Panc1 (cell line): ENCODE measurements at regions not wholly inside any gene's neighbourhood (a gene's known extent, or its start where the extent isn't known, plus 50 kb on each side); places are given as distances from the start of the nearest gene placed in this dataset.

Source experiments
- ATAC-seq: fragments of 200-7000 bp; cut with Tn5 transposase; 2 replicates; pipeline ENCODE4 v1.9.1; 2020; ENCODE audit warnings: mild to moderate bottlenecking, moderate library complexity
- BruUV-seq: library from RNA; stranded (reverse); fragments of 400-500 nt; replicated peaks from 2 replicates; lab custom pipeline; 2021; lab: Mats Ljungman, UMichigan
- CTCF ChIA-PET: fragments of 300-600 bp; sonication (Branson Sonifier 250); formaldehyde crosslinking; loops from one replicate; lab custom pipeline; 2022; ENCODE audit warnings: antibody characterized with exemption; lab: Charles Lee
- POLR2A ChIA-PET: fragments of 300-600 bp; sonication (Branson Sonifier 250); formaldehyde crosslinking; loops from one replicate; lab custom pipeline; 2022; ENCODE audit warnings: antibody characterized with exemption; lab: Charles Lee
- DNase-seq: peaks from one replicate; pipeline ENCODE4 v3.0.0-alpha.2; 2010; ENCODE audit warnings: low read depth, low spot score
- H3K27ac ChIP-seq: 2 replicates; pipeline ENCODE4 v1.5.1; 2011; ENCODE audit warnings: mild to moderate bottlenecking, low read length, inconsistent platforms
- H3K27me3 ChIP-seq: fragments of 200-500 bp; sonication (Bioruptor generic); 2 replicates; pipeline ENCODE4 v1.6.0; 2014; ENCODE audit warnings: low read length, inconsistent platforms; ENCODE audit not compliant: control insufficient read depth, insufficient read depth
- H3K36me3 ChIP-seq: fragments of 200-500 bp; sonication (Bioruptor generic); 2 replicates; pipeline ENCODE4 v1.5.1; 2014; ENCODE audit warnings: inconsistent platforms, mild to moderate bottlenecking, low read length, moderate library complexity; ENCODE audit not compliant: control insufficient read depth, insufficient read depth
- H3K4me1 ChIP-seq: 2 replicates; pipeline ENCODE4 v1.5.1; 2011; ENCODE audit warnings: inconsistent platforms, mild to moderate bottlenecking, low read length, moderate library complexity; ENCODE audit not compliant: control insufficient read depth, insufficient read depth
- H3K4me3 ChIP-seq, 2 experiments: 2 replicates each; pipeline ENCODE4 v1.5.1; 2011 to 2012; ENCODE audit warnings: low read depth in 2 of 2, low read length in 2 of 2, mild to moderate bottlenecking in 2 of 2, inconsistent platforms in 1 of 2, moderate library complexity in 1 of 2
- H3K9me3 ChIP-seq: fragments of 200-500 bp; sonication (Bioruptor generic); 2 replicates; pipeline ENCODE4 v1.5.1; 2014; ENCODE audit warnings: low read depth, mild to moderate bottlenecking, inconsistent platforms, low read length, moderate library complexity; ENCODE audit not compliant: control insufficient read depth, insufficient read depth
- POLR2AphosphoS5 ChIP-seq: IDR thresholded peaks from 2 replicates; pipeline ENCODE4 v1.6.1; 2012; ENCODE audit warnings: mild to moderate bottlenecking, low read depth, low read length, moderate library complexity
- SIN3A ChIP-seq: IDR thresholded peaks from 2 replicates; pipeline ENCODE4 v1.6.1; 2012; ENCODE audit warnings: low read depth, mild to moderate bottlenecking, low read length, moderate library complexity, borderline replicate concordance; ENCODE audit not compliant: insufficient read depth
- TCF7L2 ChIP-seq: IDR thresholded peaks from 2 replicates; pipeline ENCODE4 v1.6.1; 2011; ENCODE audit warnings: mild to moderate bottlenecking, low read depth, low read length, inconsistent platforms
- in situ Hi-C: cut with HindIII; loops from 2 replicates; pipeline ENCODE4 v1.10.0; 2016; ENCODE audit warnings: low sequenced_read_pairs, low pct_unique_long_range_greater_than_20kb
- intact Hi-C: fragments of 100-400 bp; cut with micrococcal nuclease; formaldehyde crosslinking; loops from one replicate; pipeline ENCODE4 v1.10.0; 2022; ENCODE audit not compliant: unreplicated experiment
- TF ChIP-seq, protein P1 (sequence below), 2 experiments: IDR thresholded peaks; 2 replicates each; pipeline ENCODE4 v1.6.1; 2011 to 2012; ENCODE audit warnings: low read depth in 2 of 2, control low read depth in 1 of 2, low read length in 1 of 2, mild to moderate bottlenecking in 1 of 2, moderate library complexity in 1 of 2; ENCODE audit not compliant: insufficient read depth in 1 of 2
- TF ChIP-seq, protein P2 (sequence below): fragments of 450-650 bp; IDR thresholded peaks from 2 replicates; pipeline ENCODE4 v1.5.1; 2017; ENCODE audit warnings: mild to moderate bottlenecking

DNA sequence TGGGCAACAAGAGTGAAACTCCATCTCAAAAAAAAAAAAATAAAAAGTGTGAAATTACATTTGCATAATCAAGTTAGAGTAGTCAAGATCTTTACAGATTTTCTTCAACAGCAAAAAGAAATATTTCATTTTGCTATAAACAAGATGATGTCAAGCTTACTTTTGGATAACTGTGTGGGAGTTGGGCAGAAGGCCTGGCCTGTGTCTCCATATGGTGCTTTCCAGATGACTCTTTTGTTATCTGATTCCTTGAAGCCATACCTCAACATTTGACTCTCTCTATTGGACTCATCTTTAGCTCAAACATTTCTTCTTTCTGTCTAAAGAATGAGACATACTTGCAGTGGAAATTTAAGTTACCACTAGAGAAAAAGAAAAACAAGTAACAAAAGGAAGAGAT is 246.8 kb downstream of the MSX2 start:
- Histone ChIP-seq H3K4me3 (no peak overlapping the region), H3K4me1 (no peaks in the 10 kb centered on the region), H3K27me3 (peaks cover 2% of the 10 kb centered on the region), H3K27ac (no peak overlapping the region), H3K36me3 (no peaks in the 10 kb centered on the region), H3K9me3 (no peaks in the 10 kb centered on the region)
- BruUV-seq = no TSS peak
- CTCF ChIA-PET = no interaction called here
- TF ChIP-seq, protein P1, sequence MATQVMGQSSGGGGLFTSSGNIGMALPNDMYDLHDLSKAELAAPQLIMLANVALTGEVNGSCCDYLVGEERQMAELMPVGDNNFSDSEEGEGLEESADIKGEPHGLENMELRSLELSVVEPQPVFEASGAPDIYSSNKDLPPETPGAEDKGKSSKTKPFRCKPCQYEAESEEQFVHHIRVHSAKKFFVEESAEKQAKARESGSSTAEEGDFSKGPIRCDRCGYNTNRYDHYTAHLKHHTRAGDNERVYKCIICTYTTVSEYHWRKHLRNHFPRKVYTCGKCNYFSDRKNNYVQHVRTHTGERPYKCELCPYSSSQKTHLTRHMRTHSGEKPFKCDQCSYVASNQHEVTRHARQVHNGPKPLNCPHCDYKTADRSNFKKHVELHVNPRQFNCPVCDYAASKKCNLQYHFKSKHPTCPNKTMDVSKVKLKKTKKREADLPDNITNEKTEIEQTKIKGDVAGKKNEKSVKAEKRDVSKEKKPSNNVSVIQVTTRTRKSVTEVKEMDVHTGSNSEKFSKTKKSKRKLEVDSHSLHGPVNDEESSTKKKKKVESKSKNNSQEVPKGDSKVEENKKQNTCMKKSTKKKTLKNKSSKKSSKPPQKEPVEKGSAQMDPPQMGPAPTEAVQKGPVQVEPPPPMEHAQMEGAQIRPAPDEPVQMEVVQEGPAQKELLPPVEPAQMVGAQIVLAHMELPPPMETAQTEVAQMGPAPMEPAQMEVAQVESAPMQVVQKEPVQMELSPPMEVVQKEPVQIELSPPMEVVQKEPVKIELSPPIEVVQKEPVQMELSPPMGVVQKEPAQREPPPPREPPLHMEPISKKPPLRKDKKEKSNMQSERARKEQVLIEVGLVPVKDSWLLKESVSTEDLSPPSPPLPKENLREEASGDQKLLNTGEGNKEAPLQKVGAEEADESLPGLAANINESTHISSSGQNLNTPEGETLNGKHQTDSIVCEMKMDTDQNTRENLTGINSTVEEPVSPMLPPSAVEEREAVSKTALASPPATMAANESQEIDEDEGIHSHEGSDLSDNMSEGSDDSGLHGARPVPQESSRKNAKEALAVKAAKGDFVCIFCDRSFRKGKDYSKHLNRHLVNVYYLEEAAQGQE (IDR thresholded peaks at IDR 0.05; ENCODE audit: insufficient read depth in 1 of 2, low read depth in 2 of 2, low read length in 1 of 2) = no peak
- TF ChIP-seq, protein P2, sequence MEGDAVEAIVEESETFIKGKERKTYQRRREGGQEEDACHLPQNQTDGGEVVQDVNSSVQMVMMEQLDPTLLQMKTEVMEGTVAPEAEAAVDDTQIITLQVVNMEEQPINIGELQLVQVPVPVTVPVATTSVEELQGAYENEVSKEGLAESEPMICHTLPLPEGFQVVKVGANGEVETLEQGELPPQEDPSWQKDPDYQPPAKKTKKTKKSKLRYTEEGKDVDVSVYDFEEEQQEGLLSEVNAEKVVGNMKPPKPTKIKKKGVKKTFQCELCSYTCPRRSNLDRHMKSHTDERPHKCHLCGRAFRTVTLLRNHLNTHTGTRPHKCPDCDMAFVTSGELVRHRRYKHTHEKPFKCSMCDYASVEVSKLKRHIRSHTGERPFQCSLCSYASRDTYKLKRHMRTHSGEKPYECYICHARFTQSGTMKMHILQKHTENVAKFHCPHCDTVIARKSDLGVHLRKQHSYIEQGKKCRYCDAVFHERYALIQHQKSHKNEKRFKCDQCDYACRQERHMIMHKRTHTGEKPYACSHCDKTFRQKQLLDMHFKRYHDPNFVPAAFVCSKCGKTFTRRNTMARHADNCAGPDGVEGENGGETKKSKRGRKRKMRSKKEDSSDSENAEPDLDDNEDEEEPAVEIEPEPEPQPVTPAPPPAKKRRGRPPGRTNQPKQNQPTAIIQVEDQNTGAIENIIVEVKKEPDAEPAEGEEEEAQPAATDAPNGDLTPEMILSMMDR = no peak
- TF ChIP-seq SIN3A (no peak), POLR2AphosphoS5 (no peak), TCF7L2 (no peak)
- POLR2A ChIA-PET = no interaction called here
- in situ Hi-C loops (no loop called here), intact Hi-C loops (no loop called here)
- no peak for DNase-seq
- ATAC-seq = no peak

DNA sequence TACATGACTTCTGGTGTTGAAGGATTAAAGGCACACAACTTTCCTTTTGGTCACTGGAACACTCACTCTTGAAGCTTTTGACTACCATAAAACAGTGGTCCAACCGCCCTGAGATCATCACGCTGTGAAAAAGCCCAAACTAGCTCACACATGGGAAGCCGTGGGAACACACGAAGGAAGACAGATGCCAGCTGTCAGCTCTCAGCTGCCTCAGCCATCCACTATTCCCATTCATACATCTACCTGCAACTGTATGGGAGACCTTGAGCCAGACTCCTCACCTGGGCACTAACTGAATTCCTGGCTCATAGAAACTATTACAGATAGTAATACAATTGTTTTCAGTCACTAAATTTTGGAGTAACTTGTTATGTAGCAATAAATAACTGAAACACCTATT is 246.1 kb downstream of the MSX2 start:
- H3K36me3 ChIP-seq = no peaks in the 10 kb centered on the region
- H3K27ac ChIP-seq = no peak overlapping the region
- H3K27me3 ChIP-seq = no peaks in the 10 kb centered on the region
- ChIA-PET CTCF (no interaction called here), POLR2A (no interaction called here)
- no peak overlapping the region for H3K4me3 ChIP-seq
- no peak for ATAC-seq
- in situ Hi-C loops (no loop called here), intact Hi-C loops (no loop called here)
- BruUV-seq = no TSS peak
- no peaks in the 10 kb centered on the region for H3K4me1 ChIP-seq
- no peak for DNase-seq
- no peaks in the 10 kb centered on the region for H3K9me3 ChIP-seq
- TF ChIP-seq POLR2AphosphoS5 (no peak), SIN3A (no peak), TCF7L2 (no peak)
- TF ChIP-seq, protein P1 (IDR thresholded peaks at IDR 0.05; ENCODE audit: insufficient read depth in 1 of 2, low read depth in 2 of 2, low read length in 1 of 2) = no peak
- TF ChIP-seq, protein P2 = no peak
